ENCODE measurements at regions not wholly inside any gene's neighbourhood (a gene's known extent, or its start where the extent isn't known, plus 50 kb on each side); places are given as distances from the start of the nearest gene placed in this dataset.

- H3K9me3 ChIP-seq: no peaks in the 10 kb centered on the region
- H3K36me3 ChIP-seq: no peaks in the 10 kb centered on the region
- no peak overlapping the region for H3K9ac ChIP-seq (ENCODE audit: low read depth in 2 of 2, low read length in 2 of 2)
- H3K27ac ChIP-seq: no peak overlapping the region
- DNase-seq: no peak
- H3K4me1 ChIP-seq: no peaks in the 10 kb centered on the region
- no peaks in the 10 kb centered on the region for H3K27me3 ChIP-seq
- H3K4me3 ChIP-seq: no peak overlapping the region
- no peak for TF ChIP-seq CTCF (IDR thresholded peaks at IDR 0.05)
- intact Hi-C loops (cut with DNase I): no loop called here
Measured at GRCh38 chr14:87696485-87696884, 296.5 kb downstream of the GALC start.

GRCh38 chr14:87691042-87691881 lies 301.7 kb downstream of the GALC start:
- no peak for DNase-seq
- Histone ChIP-seq H3K27ac (no peak overlapping the region), H3K4me3 (no peak overlapping the region), H3K9me3 (no peaks in the 10 kb centered on the region), H3K9ac (ENCODE audit: low read depth in 2 of 2, low read length in 2 of 2) (no peak overlapping the region), H3K4me1 (no peaks in the 10 kb centered on the region), H3K36me3 (no peaks in the 10 kb centered on the region), H3K27me3 (no peaks in the 10 kb centered on the region)
- intact Hi-C loops (cut with DNase I): no loop called here
- TF ChIP-seq CTCF (IDR thresholded peaks at IDR 0.05): no peak

- no peak for DNase-seq
- H3K4me3 ChIP-seq: no peak overlapping the region
- H3K4me1 ChIP-seq: no peaks in the 10 kb centered on the region
- no peaks in the 10 kb centered on the region for H3K9me3 ChIP-seq
- intact Hi-C loops (cut with DNase I): no loop called here
- H3K9ac ChIP-seq (ENCODE audit: low read depth in 2 of 2, low read length in 2 of 2): no peak overlapping the region
- TF ChIP-seq CTCF (IDR thresholded peaks at IDR 0.05): no peak
- no peak overlapping the region for H3K27ac ChIP-seq
- no peaks in the 10 kb centered on the region for H3K27me3 ChIP-seq
- H3K36me3 ChIP-seq: no peaks in the 10 kb centered on the region
Measured at GRCh38 chr14:87690076-87690613, 302.8 kb downstream of the GALC start.

GRCh38 chr14:87688524-87688923 lies 304.5 kb downstream of the GALC start:
- H3K27ac ChIP-seq: no peak overlapping the region
- H3K36me3 ChIP-seq: no peaks in the 10 kb centered on the region
- no peak overlapping the region for H3K4me3 ChIP-seq
- intact Hi-C loops (cut with DNase I): no loop called here
- no peaks in the 10 kb centered on the region for H3K4me1 ChIP-seq
- TF ChIP-seq CTCF (IDR thresholded peaks at IDR 0.05): no peak
- H3K27me3 ChIP-seq: no peaks in the 10 kb centered on the region
- no peak for DNase-seq
- H3K9ac ChIP-seq (ENCODE audit: low read depth in 2 of 2, low read length in 2 of 2): no peak overlapping the region
- H3K9me3 ChIP-seq: no peaks in the 10 kb centered on the region

GRCh38 chr14:87687420-87687819 lies 305.6 kb downstream of the GALC start:
- H3K27me3 ChIP-seq: no peaks in the 10 kb centered on the region
- H3K9ac ChIP-seq (ENCODE audit: low read depth in 2 of 2, low read length in 2 of 2): no peak overlapping the region
- no peak for TF ChIP-seq CTCF (IDR thresholded peaks at IDR 0.05)
- H3K4me3 ChIP-seq: no peak overlapping the region
- H3K36me3 ChIP-seq: no peaks in the 10 kb centered on the region
- H3K27ac ChIP-seq: no peak overlapping the region
- H3K9me3 ChIP-seq: no peaks in the 10 kb centered on the region
- no peak for DNase-seq
- intact Hi-C loops (cut with DNase I): no loop called here
- H3K4me1 ChIP-seq: no peaks in the 10 kb centered on the region

Measured in colonic mucosa (tissue), 4 donors.